ENCODE measurements at regions not wholly inside any gene's neighbourhood (a gene's known extent, or its start where the extent isn't known, plus 50 kb on each side); places are given as distances from the start of the nearest gene placed in this dataset.

GRCh38 chr5:5542654-5543053, 120.2 kb downstream of the ICE1 start:
- no peak for DNase-seq (ENCODE audit: low spot score)

DNA sequence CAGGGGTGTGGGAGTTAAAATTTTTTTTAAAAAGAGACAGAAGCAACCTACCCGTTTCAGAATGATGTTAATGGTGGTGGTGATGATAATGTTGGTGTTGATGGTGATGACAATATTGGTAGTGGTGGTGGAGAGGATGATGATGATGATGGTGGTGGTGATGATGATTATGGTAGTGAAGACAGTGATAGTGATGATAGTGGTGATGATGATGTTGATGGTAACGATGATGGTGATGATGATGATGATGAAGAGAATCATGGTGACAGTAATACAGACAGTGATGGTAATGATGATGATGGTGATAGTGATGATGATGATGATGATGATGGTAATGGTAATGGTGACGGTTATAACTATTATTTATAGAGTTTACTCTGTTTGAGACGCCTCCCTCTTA, 117.6 kb downstream of the ICE1 start:
- DNase-seq (ENCODE audit: low spot score) = no peak
